ENCODE measurements at regions not wholly inside any gene's neighbourhood (a gene's known extent, or its start where the extent isn't known, plus 50 kb on each side); places are given as distances from the start of the nearest gene placed in this dataset.

DNA sequence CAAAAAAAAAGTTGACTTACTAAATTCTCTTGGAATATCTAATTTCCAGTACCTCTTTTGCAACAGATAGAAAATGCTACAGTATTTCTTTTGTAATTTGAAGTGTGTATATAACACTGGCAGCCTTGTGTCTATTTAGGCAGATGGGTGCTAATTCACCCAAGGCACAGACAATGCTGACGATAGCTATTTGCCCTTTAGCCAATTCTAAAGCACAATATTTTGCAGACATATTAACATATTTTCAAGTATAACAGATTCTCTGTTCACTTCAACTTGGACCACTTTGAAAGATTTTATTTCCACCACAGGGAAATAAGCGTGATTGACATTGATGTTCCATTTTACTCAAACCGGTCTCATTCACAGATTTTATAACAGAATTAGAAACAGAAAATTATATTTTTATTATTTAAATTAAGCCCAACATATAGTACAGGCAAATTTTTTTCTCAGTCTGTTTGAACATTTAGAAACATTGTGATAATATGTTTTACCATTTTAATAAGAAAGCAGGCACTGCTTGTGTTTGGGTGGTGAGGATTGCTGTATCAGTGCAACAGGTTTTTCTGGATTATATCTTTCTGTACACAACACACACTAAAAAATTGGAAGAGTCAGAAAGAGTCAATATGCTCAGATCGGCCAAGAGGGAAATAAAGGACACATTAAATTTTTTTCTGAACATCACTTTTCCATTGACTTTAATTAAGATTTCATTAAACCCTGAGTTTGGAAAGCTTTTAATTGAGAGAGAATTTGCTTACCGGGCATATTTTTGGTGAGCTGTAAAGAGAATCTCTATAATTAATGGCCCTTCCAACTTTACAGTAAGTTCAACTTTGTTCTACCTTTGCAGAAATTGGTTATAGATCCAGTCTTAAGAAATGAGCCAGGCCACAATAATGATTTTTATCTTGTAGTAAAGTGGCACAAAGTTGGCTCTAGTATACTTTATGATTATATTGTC, 327.3 kb upstream of the NR2F2 start:
- no peak for DNase-seq (ENCODE audit: low read depth)

DNA sequence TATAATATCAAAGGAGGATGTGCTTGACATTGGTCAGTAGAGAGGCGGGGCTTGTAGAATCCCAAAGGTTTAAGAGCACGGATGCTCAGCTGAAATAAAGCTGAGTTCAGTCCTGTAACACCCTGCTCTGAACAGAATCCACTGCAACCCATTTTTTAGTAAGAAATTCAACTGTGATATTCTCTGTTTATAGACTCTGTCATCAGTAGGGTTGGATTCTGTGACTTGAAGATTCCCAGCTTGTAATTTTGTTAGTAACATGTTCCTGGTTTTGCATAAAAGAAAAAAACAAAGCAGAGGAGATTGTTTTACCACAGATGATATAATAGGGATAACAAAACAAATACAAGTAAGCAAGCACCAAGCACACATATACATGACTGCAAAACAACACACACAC, 324.6 kb upstream of the NR2F2 start:
- no peak for DNase-seq (ENCODE audit: low read depth)

DNA sequence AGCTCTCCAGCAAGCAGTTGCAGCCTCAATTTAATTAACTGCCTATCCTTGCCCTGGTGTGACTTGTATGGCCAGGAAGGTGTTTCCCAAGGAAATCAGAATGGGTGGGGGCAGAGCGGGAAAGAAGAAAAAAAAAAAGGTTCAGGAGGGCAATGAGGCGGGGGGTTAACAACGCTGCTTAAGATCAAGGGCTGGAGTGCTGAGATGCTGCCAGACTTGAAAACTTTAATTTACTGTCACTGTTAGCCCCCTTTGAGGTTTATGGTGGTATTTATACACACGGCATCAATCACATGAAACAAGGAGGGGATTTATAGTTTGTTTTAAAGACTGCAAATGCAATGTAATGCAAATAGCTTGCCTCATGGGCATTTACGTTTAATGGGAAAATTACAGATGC, 319.4 kb upstream of the NR2F2 start:
- no peak for DNase-seq (ENCODE audit: low read depth)

DNA sequence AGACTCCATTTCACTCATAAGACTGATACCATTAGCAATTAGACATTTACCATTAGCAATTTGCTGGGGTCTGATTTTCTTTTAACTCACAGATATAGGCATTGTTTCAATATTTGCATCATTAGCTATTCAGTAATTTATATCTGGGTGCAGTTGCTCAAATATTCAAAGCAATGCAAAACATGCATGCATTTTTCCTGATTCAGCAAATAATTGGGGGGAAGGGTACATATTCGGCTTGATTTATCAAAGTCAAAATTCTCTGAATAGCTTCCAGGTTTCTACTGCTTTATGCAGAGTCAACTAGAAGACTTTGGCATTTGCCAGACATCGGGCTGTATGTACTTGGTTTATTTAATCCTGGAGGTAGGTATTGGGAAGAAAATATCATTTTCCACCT, 315.6 kb upstream of the NR2F2 start:
- DNase-seq (ENCODE audit: low read depth): no peak

DNA sequence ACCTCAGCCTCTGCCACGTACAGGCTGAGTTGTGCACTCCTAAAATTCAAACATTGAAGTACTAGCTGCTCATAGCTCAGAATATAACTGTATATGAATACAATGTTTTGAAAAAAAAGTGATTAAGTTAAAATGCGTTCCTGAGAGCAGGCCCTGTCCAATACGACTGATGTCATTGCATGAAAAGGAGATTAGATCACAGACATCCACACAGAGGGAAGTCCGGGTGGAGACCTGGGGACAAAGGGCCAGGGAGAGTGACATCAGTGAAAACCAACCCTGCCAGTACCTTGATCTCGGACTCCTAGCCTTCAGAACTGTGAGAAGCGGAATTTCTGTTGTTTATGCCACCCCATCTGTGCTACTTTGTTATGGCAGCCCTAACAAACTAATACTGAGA, 311.4 kb upstream of the NR2F2 start:
- no peak for DNase-seq (ENCODE audit: low read depth)

DNA sequence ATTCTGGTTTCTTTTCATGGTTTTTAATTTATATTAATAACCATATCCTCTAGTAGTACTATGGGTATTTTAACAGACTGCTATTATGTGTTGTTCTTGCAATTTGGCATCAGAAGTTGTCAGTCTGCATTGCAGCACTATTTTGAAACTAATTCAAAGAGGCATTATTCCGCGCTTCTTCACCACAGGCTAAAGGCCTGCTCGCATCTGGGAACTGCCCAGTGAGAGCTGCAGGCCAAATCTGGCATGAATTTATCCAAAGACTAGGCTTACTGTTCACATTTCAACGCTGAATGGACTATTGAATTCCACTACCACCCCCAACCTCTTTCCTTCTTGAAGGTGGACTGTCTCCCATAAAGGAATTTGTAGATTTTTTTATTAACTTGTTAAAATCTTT, 310.4 kb upstream of the NR2F2 start:
- DNase-seq (ENCODE audit: low read depth): no peak

DNA sequence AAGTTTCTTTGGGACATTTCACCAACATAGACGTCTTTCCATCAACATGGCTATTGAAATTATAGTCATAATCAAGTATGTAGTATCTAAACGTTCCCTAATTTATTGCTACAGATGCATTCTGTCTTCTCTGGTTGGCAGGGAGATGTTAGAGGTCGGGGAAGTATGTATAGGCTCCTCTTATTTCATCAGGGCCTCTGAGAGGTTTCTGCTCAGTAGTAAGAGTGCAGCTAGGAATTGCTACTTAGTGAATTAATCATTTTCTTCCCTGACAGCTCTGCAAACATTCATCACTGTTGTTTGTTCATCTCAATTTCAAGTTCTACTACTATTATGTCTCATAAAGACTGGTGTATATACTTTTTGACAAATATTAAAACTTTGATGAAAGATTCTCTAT, 309.7 kb upstream of the NR2F2 start:
- DNase-seq (ENCODE audit: low read depth): no peak

DNA sequence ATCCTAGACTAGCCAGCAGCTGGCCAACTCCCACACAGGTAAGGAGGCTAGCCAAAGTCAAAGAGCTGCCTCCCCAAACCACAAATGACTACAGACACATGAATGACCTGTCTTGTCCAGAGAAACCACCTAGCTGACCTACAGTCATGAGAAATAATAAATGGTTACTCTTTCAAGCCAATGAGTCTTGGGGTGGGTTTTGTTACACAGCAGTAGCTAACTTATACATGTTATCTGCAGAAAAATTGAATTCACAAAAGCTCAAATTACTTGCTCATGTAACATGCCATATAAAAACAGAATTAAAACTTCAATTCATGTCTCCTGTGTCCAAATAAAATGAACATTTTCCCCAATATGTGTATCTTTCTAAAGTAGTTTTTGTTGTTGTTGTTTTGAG, 307.4 kb upstream of the NR2F2 start:
- DNase-seq (ENCODE audit: low read depth): no peak

DNA sequence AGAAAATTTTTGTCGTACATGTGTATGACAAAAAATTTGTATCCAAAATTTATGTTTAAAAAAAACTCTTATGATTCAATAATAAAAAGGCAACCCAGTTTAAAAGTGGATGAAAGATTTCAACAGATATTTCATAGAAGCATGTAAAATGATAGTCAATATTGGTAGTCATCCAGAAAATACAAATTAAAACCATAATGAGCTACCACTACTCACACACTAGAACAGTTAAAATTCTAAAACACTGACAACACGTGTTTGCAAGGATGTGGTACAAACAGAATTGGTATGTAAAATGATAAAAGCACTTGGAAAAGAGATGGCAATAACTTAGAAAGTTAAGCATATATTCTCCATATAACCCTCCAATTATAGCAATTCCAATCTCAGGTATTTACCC, 303.0 kb upstream of the NR2F2 start:
- DNase-seq (ENCODE audit: low read depth): no peak

DNA sequence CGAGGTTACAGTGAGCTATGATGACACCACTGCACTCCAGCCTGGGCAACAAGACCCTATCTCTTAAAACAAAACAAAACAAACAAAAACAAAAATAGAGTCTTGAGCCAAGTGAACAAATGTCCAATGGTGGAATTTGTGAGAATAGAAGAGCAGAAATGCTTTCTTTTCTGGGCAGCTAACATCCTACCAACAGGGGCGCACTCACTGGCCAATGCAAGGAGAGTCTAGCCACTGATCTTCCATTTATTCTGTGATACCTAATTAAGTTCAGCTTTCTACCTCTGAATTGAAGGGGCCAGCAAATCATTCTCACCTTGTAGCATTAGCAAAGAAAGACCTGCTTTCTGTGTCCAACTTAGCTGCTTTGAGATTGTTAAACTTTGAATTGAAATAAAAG, 301.9 kb upstream of the NR2F2 start:
- DNase-seq (ENCODE audit: low read depth): no peak

DNA sequence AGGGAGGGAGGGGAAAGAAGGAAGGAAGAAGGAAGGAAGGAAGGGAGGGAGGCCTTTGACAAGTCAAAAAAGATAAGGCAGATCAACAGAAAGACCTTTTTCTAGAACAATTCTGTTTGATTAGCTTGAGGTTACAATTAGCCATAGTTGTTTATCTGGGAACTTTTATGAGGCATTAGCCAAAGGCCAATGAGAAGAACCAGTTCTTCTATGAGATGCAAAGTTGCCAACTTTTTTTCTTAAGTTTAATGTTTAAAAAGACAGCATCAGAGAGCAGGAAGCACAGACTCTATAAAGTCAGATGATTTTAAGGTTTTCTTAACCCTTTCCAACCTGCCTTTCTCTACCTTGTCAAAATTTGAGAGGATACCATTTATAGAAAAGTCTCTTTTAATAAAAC, 301.3 kb upstream of the NR2F2 start:
- DNase-seq (ENCODE audit: low read depth): no peak

DNA sequence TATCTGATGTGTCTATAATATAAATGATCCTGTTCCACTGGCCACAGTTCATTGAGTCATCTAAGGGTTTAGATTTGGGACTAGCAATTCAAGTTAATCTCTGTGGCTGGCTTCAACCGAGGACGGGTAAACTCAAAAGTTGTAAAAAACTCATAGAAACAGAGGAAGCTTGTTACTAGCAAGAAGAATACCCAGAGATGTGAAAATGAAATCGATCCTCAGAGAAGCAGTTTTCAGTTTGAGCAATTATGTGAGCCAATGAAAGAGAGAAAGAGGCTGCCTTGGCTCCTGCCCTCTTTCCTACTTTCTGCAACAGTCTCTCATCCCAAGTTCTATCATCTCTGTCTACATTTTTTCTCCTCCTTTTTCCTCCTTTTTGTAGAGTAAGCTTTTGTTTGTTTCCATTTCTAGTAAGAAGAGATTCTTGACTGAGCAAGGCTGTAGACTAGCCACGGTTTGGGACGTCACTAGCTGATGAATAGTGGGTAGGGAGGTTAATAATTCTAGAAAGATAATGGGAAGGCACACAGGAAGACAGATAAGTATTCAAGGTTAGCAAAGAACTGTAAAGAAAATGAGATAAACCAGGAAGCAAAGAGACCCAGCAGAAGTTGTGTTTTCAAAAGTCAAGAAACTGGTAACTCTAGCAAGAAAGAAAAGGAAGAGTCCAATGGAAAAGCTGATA, 298.9 kb upstream of the NR2F2 start:
- no peak for DNase-seq (ENCODE audit: low read depth)

DNA sequence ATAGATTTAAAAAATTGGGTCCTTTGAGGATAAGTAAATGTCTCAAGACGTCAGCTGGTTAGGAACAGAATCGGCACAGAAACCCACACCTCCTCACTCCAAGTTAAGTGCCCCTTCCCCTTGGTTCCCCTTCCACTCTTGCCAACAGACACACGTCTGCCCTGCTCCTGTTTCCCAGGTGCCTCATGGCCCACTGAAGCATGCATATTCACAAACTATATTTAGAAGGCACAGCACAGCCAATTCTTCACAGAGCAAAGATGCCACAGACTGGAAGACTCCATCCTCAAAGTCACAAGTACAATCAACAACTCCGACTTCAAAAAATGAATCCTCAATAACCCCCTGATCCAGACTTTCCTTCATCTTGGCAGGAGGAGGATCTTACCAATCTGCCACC, 295.4 kb upstream of the NR2F2 start:
- DNase-seq (ENCODE audit: low read depth): no peak

DNA sequence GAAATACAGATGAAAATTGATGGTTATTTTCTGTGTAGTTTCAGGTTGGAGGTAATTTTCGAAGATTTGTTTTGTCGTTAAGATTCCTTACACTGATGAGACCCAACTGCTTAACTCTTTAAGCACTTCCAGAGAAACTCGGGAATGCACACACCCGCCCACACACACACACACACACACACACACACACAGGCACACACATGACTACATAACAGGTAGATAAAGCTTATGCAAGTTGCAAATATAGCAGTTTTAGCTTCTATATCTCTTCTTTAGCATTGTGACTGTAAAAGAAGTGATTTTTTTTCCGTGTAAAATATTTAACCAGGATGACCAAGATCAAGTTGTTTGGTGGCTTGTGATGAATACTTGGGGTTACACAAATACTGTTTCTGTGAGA, 294.9 kb upstream of the NR2F2 start:
- DNase-seq (ENCODE audit: low read depth): no peak

DNA sequence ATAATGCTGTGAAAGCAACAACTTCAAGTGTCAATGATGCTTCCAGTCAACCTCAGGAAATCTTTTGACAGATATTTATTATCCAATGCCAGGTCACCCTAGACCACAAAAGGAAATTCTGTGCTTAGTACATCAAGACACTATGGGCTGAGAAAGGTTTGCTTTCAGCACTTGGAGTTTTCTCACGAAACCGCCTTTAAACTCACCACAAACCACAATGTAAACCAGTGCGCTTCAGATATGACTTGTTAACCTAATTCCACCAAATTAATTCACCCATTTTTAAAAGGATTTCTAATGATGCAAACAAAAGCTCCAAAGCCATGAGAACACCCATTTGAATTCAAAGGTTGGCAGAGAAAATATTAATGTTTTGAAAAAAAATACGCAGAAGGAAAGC, 292.9 kb upstream of the NR2F2 start:
- no peak for DNase-seq (ENCODE audit: low read depth)

DNA sequence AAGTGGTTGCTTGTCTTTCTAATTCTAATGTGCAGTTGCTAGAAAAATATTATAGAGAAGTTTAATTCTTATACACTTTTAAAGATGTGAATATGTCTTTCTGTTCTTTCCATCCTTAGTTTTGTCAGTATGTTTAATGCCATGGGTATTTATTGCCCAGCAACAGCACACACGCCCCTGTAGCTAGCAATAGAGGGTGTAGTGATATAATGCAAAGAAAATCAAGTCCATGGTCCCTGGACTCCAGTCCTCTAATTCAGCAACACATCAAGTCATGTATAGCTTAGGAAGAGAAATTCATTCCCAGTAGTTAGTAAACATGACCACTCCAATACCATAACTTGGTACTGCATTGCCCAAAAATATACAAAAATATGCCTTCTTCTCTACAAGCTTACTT, 292.4 kb upstream of the NR2F2 start:
- DNase-seq (ENCODE audit: low read depth): no peak

DNA sequence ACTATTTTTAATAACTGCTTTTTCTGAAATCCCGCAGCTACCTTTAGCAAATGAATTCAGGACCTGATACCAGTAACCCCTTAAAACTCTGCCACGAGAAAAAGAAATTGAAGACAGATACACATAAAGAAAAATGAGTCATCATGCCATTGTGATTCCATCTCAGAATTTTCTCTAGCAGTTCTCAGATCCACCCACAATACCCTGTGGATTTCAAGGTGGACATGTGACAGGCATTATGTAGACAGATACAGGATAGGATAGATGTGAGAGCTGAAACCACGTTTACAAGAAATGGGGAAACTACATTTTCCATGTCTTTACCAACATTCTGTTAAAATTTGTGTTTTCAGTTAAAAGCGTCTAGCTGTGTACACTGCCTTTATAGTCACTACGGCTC, 291.9 kb upstream of the NR2F2 start:
- no peak for DNase-seq (ENCODE audit: low read depth)

DNA sequence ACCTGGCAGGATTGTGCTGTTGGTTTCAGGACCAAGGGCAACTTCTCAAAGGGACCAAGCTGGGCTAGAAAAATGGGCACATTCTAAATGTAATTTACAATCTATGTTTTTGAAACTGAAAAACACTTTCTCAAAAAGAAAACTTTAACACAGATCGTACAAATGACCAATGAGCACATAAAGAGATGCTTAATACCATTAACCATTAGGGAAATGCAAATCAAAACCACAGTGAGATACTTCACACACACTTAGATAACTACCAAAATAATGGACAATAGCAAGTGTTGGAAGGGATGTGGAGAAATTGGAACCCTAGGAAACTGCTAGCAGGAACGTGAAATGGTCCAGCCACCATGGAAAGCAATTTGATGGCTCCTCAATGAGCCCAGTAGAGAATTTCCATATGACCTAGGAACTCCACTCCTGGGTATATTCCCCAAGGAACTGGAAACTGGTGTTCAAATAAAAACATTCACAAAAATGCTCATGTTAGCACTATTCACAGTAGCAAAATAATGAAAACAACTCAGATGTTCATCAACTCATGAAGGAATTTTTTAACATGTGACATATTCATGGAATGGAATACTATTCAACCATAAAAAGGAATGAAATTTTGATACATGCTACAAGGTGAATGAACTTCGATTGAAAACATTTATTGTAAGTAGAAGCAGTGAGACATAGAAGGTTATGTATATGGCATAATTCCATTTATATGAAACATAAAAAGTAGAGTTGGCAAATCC, 288.3 kb upstream of the NR2F2 start:
- no peak for DNase-seq (ENCODE audit: low read depth)

DNA sequence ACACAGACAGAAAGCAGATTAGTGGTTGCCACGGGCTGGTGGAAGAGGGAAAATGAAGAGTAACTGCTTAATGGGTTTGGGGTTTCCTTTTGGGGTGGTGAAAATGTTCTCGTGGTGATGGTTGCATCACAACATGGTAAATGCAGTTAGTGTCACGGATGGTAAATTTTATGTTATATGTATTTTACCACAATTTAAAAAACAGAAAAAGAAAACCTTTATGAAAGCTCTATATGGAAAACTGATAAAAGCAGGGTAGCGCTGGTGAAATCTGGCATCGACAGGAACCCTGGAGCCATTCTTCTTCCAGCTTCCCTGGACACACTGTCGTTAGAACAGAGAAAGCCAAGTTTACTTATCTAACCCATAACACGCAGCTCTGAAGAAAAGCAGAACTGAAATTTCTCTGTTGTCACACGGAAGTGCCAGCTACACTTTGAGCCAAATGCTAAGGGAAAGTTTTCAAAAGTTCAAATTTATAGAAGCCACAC, 287.7 kb upstream of the NR2F2 start:
- DNase-seq (ENCODE audit: low read depth): no peak

DNA sequence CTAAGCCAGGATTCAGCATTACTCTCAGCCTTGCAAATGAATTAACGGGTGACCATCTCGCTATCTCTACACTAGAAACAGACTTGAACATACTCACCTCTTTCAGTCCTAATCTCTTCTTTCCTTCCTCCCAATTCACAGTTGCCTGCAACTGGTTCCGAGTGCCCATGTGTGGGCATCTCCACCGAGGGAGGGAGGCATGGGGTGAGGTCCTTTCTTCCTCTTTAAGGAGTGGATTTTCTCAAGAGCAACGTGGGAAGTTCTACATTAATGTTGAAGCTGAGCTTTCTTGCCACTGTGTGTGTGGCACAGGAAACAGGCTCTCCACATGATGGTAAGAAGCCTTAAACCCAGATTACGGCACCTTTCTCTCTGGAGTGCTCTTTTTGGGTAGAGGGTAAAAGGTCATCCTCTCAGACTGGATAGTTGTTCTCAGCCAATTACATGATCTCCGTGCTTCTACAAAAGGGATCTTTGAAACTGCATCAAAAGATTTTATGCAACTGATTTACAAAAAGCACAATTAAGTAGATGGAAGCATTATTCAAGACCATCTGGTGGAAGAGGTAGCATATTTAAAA, 286.8 kb upstream of the NR2F2 start:
- no peak for DNase-seq (ENCODE audit: low read depth)

DNA sequence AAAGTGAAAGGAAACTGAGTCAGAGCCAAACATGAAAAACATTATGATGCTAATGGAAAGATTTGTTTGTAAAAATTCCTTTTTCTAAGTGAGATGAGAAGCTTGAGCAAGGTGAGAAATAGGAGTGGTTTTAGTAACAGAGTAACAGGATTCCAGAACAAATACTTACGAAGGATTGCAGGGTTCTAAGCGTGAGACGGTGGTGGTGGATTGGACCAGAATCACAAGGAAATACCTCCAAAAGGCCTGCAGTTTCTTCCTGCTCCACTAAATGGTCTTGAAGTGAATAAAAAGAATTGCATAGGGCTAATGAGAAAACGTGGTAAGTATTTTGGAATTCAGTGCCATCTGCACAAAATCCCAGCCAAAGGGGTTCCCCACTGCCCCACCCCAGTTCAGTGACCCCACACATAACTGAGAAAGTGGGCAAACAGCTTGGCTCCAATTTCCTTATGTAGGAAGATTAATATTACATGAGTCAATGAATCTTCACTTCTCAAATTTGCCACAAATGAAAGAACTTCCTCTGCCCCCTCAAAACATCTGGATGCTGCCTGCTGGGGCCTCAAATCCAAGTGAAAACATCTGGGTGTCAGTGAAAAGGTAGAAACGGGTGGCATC, 283.8 kb upstream of the NR2F2 start:
- no peak for DNase-seq (ENCODE audit: low read depth)

Data from T follicular helper cell (primary cell).